Natural killer cell (primary cell): ENCODE measurements at regions not wholly inside any gene's neighbourhood (a gene's known extent, or its start where the extent isn't known, plus 50 kb on each side); places are given as distances from the start of the nearest gene placed in this dataset.

ENCODE experiments used
- ATAC-seq, 3 donors: fragments of 150-1000 bp in 2 of 3; fragments of 200-7000 bp in 1 of 3; cut with Tn5 transposase; 1 replicate in 1 of 3; 2 replicates in 2 of 3; pipeline ENCODE4 v1.10.0; 2021; ENCODE audit warnings: mild to moderate bottlenecking in 2 of 3, moderate library complexity in 2 of 3
- DNase-seq, 2 donors: peaks; one replicate each; pipeline versions ENCODE4 v3.0.0 to v3.0.0-alpha.2; 2013 to 2021; ENCODE audit warnings: mixed read lengths in 1 of 2
- H3K27ac ChIP-seq: one replicate; pipeline ENCODE4 v1.5.1; 2013; ENCODE audit warnings: mild to moderate bottlenecking, low read length
- H3K27me3 ChIP-seq: one replicate; pipeline ENCODE4 v1.6.1; 2013; ENCODE audit warnings: low read length; ENCODE audit not compliant: control insufficient read depth, insufficient read depth
- H3K36me3 ChIP-seq: one replicate; pipeline ENCODE4 v1.6.1; 2013; ENCODE audit warnings: low read length; ENCODE audit not compliant: control insufficient read depth, insufficient read depth
- H3K4me1 ChIP-seq: one replicate; pipeline ENCODE4 v1.6.1; 2013; ENCODE audit warnings: low read length; ENCODE audit not compliant: control insufficient read depth, insufficient read depth
- H3K4me3 ChIP-seq: one replicate; pipeline ENCODE4 v1.5.1; 2013; ENCODE audit warnings: low read length
- H3K9me3 ChIP-seq: one replicate; pipeline ENCODE4 v1.6.1; 2013; ENCODE audit warnings: low read length; ENCODE audit not compliant: control insufficient read depth, insufficient read depth
- H3K27ac Mint-ChIP-seq, 2 donors: one replicate each; pipeline ENCODE4 v1.8.0; 2022; ENCODE audit warnings: mild to moderate bottlenecking in 2 of 2, mixed read lengths in 2 of 2, moderate library complexity in 1 of 2
- H3K27me3 Mint-ChIP-seq, 2 donors: one replicate each; pipeline ENCODE4 v1.8.0; 2022; ENCODE audit warnings: low read depth in 2 of 2, mixed read lengths in 2 of 2
- H3K36me3 Mint-ChIP-seq: one replicate; pipeline ENCODE4 v1.8.0; 2022; ENCODE audit warnings: mixed read lengths
- H3K4me1 Mint-ChIP-seq, 2 donors: one replicate each; pipeline ENCODE4 v1.8.0; 2022; ENCODE audit warnings: mixed read lengths in 2 of 2
- H3K4me3 Mint-ChIP-seq: one replicate; pipeline ENCODE4 v1.8.0; 2022; ENCODE audit warnings: mild to moderate bottlenecking, moderate library complexity, mixed read lengths
- H3K9me3 Mint-ChIP-seq, 2 donors: one replicate each; pipeline ENCODE4 v1.8.0; 2022; ENCODE audit warnings: mixed read lengths in 2 of 2
- CTCF ChIP-seq: fragments of 200-600 bp; IDR thresholded peaks from one replicate; pipeline ENCODE4 v1.8.0; 2022; ENCODE audit warnings: antibody characterized with exemption
- WGBS: methylation state at CpG from one replicate; pipeline ENCODE4 v1.1.7; 2013; ENCODE audit warnings: missing lambda C conversion rate; ENCODE audit not compliant: insufficient coverage; 5-methylcytosine and 5-hydroxymethylcytosine counted together
- intact Hi-C: fragments of 100-400 bp; cut with micrococcal nuclease; formaldehyde crosslinking; loops from one replicate; pipeline ENCODE4 v1.14.2; 2022

GRCh38 chr17:12574525-12574924 is 91.2 kb upstream of the MYOCD start:
- H3K27ac ChIP-seq, result no peak overlapping the region
- peaks cover 0 to 13% of the 10 kb centered on the region in 2 donors for H3K9me3 Mint-ChIP-seq
- H3K27me3 ChIP-seq, result no peaks in the 10 kb centered on the region
- no peaks in the 10 kb centered on the region for H3K36me3 Mint-ChIP-seq
- no peak overlapping the region for H3K4me3 Mint-ChIP-seq
- ATAC-seq, result no peak
- no peaks in the 10 kb centered on the region for H3K4me1 Mint-ChIP-seq
- no peaks in the 10 kb centered on the region for H3K27me3 Mint-ChIP-seq
- no peaks in the 10 kb centered on the region for H3K36me3 ChIP-seq
- no peak for TF ChIP-seq CTCF
- no peaks in the 10 kb centered on the region for H3K9me3 ChIP-seq
- no peaks in the 10 kb centered on the region for H3K4me1 ChIP-seq
- H3K4me3 ChIP-seq, result no peak overlapping the region
- intact Hi-C loops, result no loop called here
- no peak overlapping the region for H3K27ac Mint-ChIP-seq
- DNase-seq, result no peak
- 53% methylated on average over 2 of the region's 2 CpGs for WGBS

DNA sequence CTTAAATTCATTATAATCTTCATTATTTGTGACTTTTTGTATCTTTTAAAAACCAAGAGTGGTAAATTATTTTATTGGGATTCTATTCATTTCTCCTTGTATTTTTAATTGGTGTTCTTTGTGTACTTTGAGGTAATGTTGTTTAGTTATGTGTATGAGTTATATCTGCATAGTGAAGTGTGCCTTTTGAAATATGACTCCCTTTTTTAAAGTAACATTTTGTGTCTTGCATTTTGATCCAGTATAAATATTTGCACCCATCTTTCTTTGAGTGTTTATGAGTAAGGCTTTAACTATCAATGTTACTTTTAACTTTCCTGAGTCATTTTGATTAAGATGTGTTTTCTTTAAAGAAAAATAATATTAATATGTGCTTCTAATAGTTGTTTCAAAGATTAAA is 90.0 kb upstream of the MYOCD start:
- intact Hi-C loops, result no loop called here
- ATAC-seq (no peak), DNase-seq (no peak)
- no peak overlapping the region for H3K4me3 Mint-ChIP-seq
- Histone ChIP-seq H3K36me3 (no peaks in the 10 kb centered on the region), H3K4me1 (no peaks in the 10 kb centered on the region), H3K4me3 (no peak overlapping the region), H3K27ac (no peak overlapping the region), H3K27me3 (no peaks in the 10 kb centered on the region), H3K9me3 (no peaks in the 10 kb centered on the region)
- H3K27ac Mint-ChIP-seq, result no peak overlapping the region
- no peaks in the 10 kb centered on the region for H3K4me1 Mint-ChIP-seq
- peaks cover 0 to 13% of the 10 kb centered on the region in 2 donors for H3K9me3 Mint-ChIP-seq
- TF ChIP-seq CTCF, result no peak
- no peaks in the 10 kb centered on the region for H3K36me3 Mint-ChIP-seq
- H3K27me3 Mint-ChIP-seq, result no peaks in the 10 kb centered on the region

GRCh38 chr17:12579288-12579687 is 86.4 kb upstream of the MYOCD start:
- Mint-ChIP-seq H3K27me3 (no peaks in the 10 kb centered on the region), H3K4me1 (no peaks in the 10 kb centered on the region), H3K27ac (no peak overlapping the region), H3K36me3 (no peaks in the 10 kb centered on the region), H3K4me3 (no peak overlapping the region), H3K9me3 (peaks cover 6 to 20% of the 10 kb centered on the region in 2 donors)
- TF ChIP-seq CTCF, result no peak
- peaks cover 6% of the 10 kb centered on the region for H3K9me3 ChIP-seq
- intact Hi-C loops, result no loop called here
- WGBS, result 83% methylated on average over 2 of the region's 5 CpGs
- ATAC-seq (no peak), DNase-seq (no peak)
- H3K4me3 ChIP-seq, result no peak overlapping the region
- no peaks in the 10 kb centered on the region for H3K4me1 ChIP-seq
- H3K27ac ChIP-seq, result no peak overlapping the region
- H3K36me3 ChIP-seq, result no peaks in the 10 kb centered on the region
- H3K27me3 ChIP-seq, result no peaks in the 10 kb centered on the region

GRCh38 chr17:12580640-12581039 is 85.0 kb upstream of the MYOCD start:
- no peaks in the 10 kb centered on the region for H3K4me1 Mint-ChIP-seq
- Histone ChIP-seq H3K4me1 (no peaks in the 10 kb centered on the region), H3K36me3 (no peaks in the 10 kb centered on the region), H3K4me3 (no peak overlapping the region), H3K9me3 (peaks cover 6% of the 10 kb centered on the region), H3K27me3 (no peaks in the 10 kb centered on the region), H3K27ac (no peak overlapping the region)
- H3K27ac Mint-ChIP-seq, result no peak overlapping the region
- H3K9me3 Mint-ChIP-seq, result peaks cover 6 to 23% of the 10 kb centered on the region in 2 donors
- H3K4me3 Mint-ChIP-seq, result no peak overlapping the region
- no peaks in the 10 kb centered on the region for H3K27me3 Mint-ChIP-seq
- no peak for ATAC-seq
- TF ChIP-seq CTCF, result no peak
- no peak for DNase-seq
- intact Hi-C loops, result no loop called here
- WGBS, result 41% methylated on average over 6 of the region's 6 CpGs
- no peaks in the 10 kb centered on the region for H3K36me3 Mint-ChIP-seq
